ENCODE measurements at regions not wholly inside any gene's neighbourhood (a gene's known extent, or its start where the extent isn't known, plus 50 kb on each side); places are given as distances from the start of the nearest gene placed in this dataset.

GRCh38 chr12:4133636-4134447, 139.7 kb upstream of the CCND2 start:
- DNase-seq = no peak

DNA sequence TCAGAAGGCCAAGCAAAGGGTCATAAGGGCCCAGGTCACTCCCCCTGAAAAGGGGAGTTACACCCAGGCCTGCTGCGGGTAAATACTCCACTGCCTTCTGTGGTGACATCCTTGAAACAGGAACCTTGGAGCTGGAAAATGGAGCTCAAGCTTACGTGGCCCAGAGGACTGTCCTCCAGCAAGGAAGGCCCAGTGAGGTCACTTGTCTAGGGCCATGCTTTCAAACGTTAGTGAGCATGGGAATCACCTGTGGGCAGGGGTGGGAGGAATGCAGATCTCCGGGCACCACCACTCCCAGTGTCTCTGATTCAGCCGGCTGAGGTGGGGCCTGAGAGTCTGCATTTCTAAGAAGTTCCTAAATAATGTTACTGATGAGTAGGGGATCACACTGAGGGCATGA, 140.5 kb upstream of the CCND2 start:
- DNase-seq = no peak

DNA sequence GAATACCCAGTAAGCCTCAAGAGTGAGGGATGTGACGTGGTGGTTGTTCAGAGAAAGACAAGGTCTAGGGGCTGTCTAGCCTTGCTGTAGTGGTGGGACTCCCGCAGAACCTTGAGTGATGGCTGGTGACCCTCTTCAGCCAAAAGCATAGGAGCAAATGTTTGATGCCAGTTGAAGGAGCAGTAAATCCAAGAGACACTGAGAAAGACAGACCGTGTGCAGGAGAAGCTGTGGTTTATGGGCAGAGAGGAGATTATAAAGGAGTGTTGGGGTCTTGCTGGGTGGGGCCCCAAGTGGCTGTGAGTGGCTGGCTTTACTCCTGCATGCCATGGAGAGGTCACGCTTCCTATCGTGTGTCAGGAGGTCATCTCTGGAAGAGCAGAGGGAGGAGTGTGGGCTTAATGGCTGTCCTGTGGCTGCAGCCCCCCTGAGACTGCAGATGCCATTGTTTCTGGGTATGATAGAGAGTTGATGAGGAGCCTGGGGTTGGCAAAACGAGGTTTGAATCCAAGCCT, 152.0 kb upstream of the CCND2 start:
- DNase-seq = no peak

- DNase-seq = no peak
Observed at GRCh38 chr12:4120316-4120917, 153.1 kb upstream of the CCND2 start.

- DNase-seq = no peak
Observed at GRCh38 chr12:4119157-4119761, 154.3 kb upstream of the CCND2 start.

GRCh38 chr12:4118601-4119156, 154.9 kb upstream of the CCND2 start:
- DNase-seq = no peak

GRCh38 chr12:4118017-4118510, 155.5 kb upstream of the CCND2 start:
- no peak for DNase-seq

GRCh38 chr12:4117386-4118016, 156.1 kb upstream of the CCND2 start:
- no peak for DNase-seq

GRCh38 chr12:4116251-4117111, 157.1 kb upstream of the CCND2 start:
- DNase-seq = no peak

GRCh38 chr12:4115570-4115969, 158.0 kb upstream of the CCND2 start:
- no peak for DNase-seq

GRCh38 chr12:4114986-4115385, 158.6 kb upstream of the CCND2 start:
- no peak for DNase-seq

GRCh38 chr12:4112734-4113325, 160.7 kb upstream of the CCND2 start:
- DNase-seq = no peak

GRCh38 chr12:4112290-4112689, 161.3 kb upstream of the CCND2 start:
- DNase-seq = no peak

DNA sequence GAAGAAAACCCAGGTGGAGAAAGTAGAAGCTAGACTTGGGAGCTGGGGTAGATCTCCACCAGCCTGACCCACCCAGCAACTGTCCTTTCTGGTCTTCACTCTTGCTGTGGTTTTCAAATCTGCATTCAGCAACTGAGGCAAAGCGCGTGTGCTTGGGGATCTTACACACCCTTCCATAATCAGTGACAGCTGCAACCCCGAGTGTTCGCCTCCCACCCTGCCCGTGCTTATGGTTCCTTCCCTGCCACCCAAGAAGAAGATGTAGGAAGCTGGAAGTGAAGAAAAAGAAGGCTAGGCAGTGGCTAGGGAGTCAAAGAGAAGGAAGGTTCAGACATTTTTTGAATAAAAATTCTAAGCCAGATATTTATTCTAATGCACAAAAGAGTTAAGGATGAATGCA, 162.6 kb upstream of the CCND2 start:
- DNase-seq = no peak

- no peak for DNase-seq
Observed at GRCh38 chr12:4109826-4110225, 163.7 kb upstream of the CCND2 start.

- no peak for DNase-seq
Observed at GRCh38 chr12:4108803-4109345, 164.7 kb upstream of the CCND2 start.

GRCh38 chr12:4107911-4108697, 165.5 kb upstream of the CCND2 start:
- no peak for DNase-seq

- DNase-seq = no peak
Observed at GRCh38 chr12:4107436-4107878, 166.1 kb upstream of the CCND2 start.

DNA sequence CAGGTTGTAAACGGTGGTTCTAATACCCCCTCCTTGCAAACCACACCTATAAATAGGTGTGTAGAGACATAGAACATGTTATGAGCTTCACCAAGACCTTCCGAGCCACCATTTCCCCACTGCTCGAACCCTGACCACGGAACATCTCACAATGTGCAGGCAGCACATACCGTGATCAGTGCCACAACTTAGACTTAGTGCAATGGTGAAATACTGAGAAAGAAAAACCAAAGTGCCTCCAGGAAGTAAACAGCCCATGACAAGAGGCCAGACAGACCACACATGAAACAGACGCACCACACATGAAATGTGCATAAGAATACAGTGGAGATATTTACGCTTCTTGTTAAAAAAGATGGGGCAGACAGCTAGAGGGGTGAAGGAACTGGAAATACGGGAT, 166.9 kb upstream of the CCND2 start:
- no peak for DNase-seq

DNA sequence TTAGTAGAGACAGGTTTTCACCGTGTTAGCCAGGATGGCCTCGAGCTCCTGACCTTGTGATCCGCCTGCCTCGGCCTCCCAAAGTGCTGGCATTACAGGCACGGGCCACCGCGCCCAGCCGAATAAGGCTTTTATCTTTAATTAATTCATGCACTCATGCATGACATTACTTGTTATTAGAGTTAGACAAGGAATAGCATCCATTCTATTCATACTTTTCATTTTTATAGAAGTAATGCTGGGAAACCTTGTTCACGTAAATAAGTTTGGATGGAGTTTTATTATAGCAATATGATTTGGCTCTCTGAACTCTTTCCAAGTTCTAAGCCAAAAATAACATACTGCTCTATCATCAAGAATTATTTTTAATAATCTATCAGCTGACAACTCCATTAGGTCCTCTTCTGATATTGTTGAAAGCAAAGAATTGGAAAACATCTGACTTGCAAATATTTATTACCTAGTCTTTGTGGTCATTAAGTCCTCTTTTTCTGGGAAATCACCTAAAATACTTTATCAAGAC, 168.8 kb upstream of the CCND2 start:
- no peak for DNase-seq

Data from NCI-H526 treated with DMSO at 0.1 percent for 48 hours (cell line).